PC-9 (cell line): ENCODE measurements at regions not wholly inside any gene's neighbourhood (a gene's known extent, or its start where the extent isn't known, plus 50 kb on each side); places are given as distances from the start of the nearest gene placed in this dataset.

ENCODE experiments used
- BruUV-seq: library from RNA; stranded (reverse); fragments of 400-500 nt; replicated peaks from 2 replicates; lab custom pipeline; 2021; lab: Mats Ljungman, UMichigan
- CTCF ChIA-PET: fragments of 300-600 bp; sonication (Branson Sonifier 250); formaldehyde crosslinking; loops from one replicate; lab custom pipeline; 2022; ENCODE audit warnings: antibody characterized with exemption; lab: Charles Lee
- POLR2A ChIA-PET: fragments of 300-600 bp; sonication (Branson Sonifier 250); formaldehyde crosslinking; loops from one replicate; lab custom pipeline; 2022; ENCODE audit warnings: antibody characterized with exemption; ENCODE audit not compliant: unreplicated experiment; lab: Charles Lee
- DNase-seq, 2 experiments: peaks; one replicate each; pipeline versions ENCODE4 v3.0.0 to v3.0.0-alpha.2; 2015 to 2022; ENCODE audit warnings: mixed read lengths in 1 of 2
- H2AFZ ChIP-seq: fragments of 200-600 bp; sonication (generic); 2 replicates; pipeline ENCODE4 v1.8.1; 2017; ENCODE audit warnings: antibody characterized with exemption
- H3F3A ChIP-seq: fragments of 200-600 bp; sonication (generic); 2 replicates; pipeline ENCODE4 v1.8.1; 2017; ENCODE audit warnings: antibody characterized with exemption, mild to moderate bottlenecking, low read depth; ENCODE audit not compliant: insufficient read depth
- H3K27ac ChIP-seq: fragments of 200-600 bp; sonication (generic); 2 replicates; pipeline ENCODE4 v1.6.1; 2016; ENCODE audit warnings: mixed run types
- H3K27me3 ChIP-seq: fragments of 200-600 bp; sonication (generic); 2 replicates; pipeline ENCODE4 v1.6.1; 2016; ENCODE audit warnings: low read depth, mixed run types; ENCODE audit not compliant: insufficient read depth
- H3K36me3 ChIP-seq: fragments of 200-600 bp; sonication (generic); 2 replicates; pipeline ENCODE4 v1.6.1; 2016; ENCODE audit warnings: low read depth, mixed run types
- H3K4me1 ChIP-seq: fragments of 200-600 bp; sonication (generic); replicated peaks from 2 replicates; pipeline ENCODE4 v1.6.1; 2016; ENCODE audit warnings: mixed run types; ENCODE audit not compliant: insufficient read depth
- H3K4me2 ChIP-seq: fragments of 200-600 bp; sonication (generic); 2 replicates; pipeline ENCODE4 v1.6.1; 2017; ENCODE audit warnings: mixed run types
- H3K4me3 ChIP-seq: fragments of 200-600 bp; sonication (generic); 2 replicates; pipeline ENCODE4 v1.6.1; 2016; ENCODE audit warnings: mixed run types
- H3K79me2 ChIP-seq: fragments of 200-600 bp; sonication (generic); 2 replicates; pipeline ENCODE4 v1.6.1; 2017; ENCODE audit warnings: low read depth, mixed run types
- H3K9me2 ChIP-seq: fragments of 200-600 bp; sonication (generic); 2 replicates; pipeline ENCODE4 v1.8.1; 2017; ENCODE audit warnings: mild to moderate bottlenecking; ENCODE audit not compliant: insufficient read depth
- H3K9me3 ChIP-seq: fragments of 200-600 bp; sonication (generic); 2 replicates; pipeline ENCODE4 v1.8.1; 2016; ENCODE audit warnings: low read depth; ENCODE audit not compliant: insufficient read depth
- H4K20me1 ChIP-seq: fragments of 200-600 bp; sonication (generic); 2 replicates; pipeline ENCODE4 v1.8.1; 2017; ENCODE audit not compliant: insufficient read depth
- CTCF ChIP-seq: fragments of 200-600 bp; sonication (generic); conservative IDR thresholded peaks from 2 replicates; pipeline ENCODE4 v1.6.1; 2017; ENCODE audit warnings: mixed run types, antibody characterized with exemption, mild to moderate bottlenecking, moderate library complexity
- EZH2 ChIP-seq: fragments of 200-600 bp; sonication (generic); IDR thresholded peaks from 2 replicates; pipeline ENCODE4 v1.8.0; 2017; ENCODE audit warnings: antibody characterized with exemption, low read depth
- intact Hi-C: fragments of 100-400 bp; cut with micrococcal nuclease; formaldehyde crosslinking; loops from one replicate; pipeline ENCODE4 v1.10.0; 2022; ENCODE audit not compliant: unreplicated experiment

DNA sequence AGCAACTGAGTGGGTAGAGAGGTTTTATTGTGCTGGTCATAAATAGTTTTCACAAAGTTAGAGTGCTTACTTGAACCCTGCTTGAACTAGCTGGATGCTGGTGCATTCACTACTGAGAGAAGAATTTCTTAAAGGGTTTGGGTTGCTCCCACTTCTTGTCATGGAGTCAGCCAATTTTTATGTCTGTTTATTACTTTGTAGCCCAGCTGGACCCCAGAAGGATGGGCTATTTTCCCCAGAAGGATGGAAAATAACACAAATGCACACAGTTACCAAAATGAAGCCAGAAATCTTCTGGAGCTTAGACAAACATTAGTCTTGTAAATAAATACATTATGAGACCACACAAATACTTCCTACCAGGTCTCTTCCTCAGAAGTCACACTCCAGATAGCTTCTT, 480.8 kb upstream of the TNC start:
- H3K79me2 ChIP-seq: no peaks in the 10 kb centered on the region
- DNase-seq: no peak
- no peak overlapping the region for H2AFZ ChIP-seq
- TF ChIP-seq CTCF (no peak), EZH2 (no peak)
- no peaks in the 10 kb centered on the region; the same call in 1 of the 2 replicates for H3K4me1 ChIP-seq
- no peaks in the 10 kb centered on the region for H4K20me1 ChIP-seq
- no peak overlapping the region for H3K27ac ChIP-seq
- ChIA-PET POLR2A (no interaction called here), CTCF (no interaction called here)
- no peaks in the 10 kb centered on the region for H3K27me3 ChIP-seq
- H3K4me2 ChIP-seq: no peak overlapping the region
- no peaks in the 10 kb centered on the region for H3K36me3 ChIP-seq
- H3K9me3 ChIP-seq: peaks cover 7% of the 10 kb centered on the region; the same call in 1 of the 2 replicates
- H3K9me2 ChIP-seq: no peaks in the 10 kb centered on the region
- intact Hi-C loops: loop anchor here (10.0 kb wide), 1 partner anchor 716 kb away; no protein-coding TSS in a partner anchor
- H3K4me3 ChIP-seq: no peak overlapping the region
- no TSS peak for BruUV-seq
- H3F3A ChIP-seq: no peaks in the 10 kb centered on the region

GRCh38 chr9:115599898-115600297, 481.9 kb upstream of the TNC start:
- H3K9me2 ChIP-seq: no peaks in the 10 kb centered on the region
- H3K4me2 ChIP-seq: no peak overlapping the region
- H3K9me3 ChIP-seq: peaks cover 12% of the 10 kb centered on the region; the same call in 1 of the 2 replicates
- BruUV-seq: no TSS peak
- intact Hi-C loops: loop anchor here (10.0 kb wide), 1 partner anchor 715 kb away; no protein-coding TSS in a partner anchor
- CTCF ChIA-PET: no interaction called here
- H3K27me3 ChIP-seq: no peaks in the 10 kb centered on the region
- H3F3A ChIP-seq: no peaks in the 10 kb centered on the region
- POLR2A ChIA-PET: no interaction called here
- no peaks in the 10 kb centered on the region for H3K36me3 ChIP-seq
- no peaks in the 10 kb centered on the region for H3K79me2 ChIP-seq
- H3K4me1 ChIP-seq: no peaks in the 10 kb centered on the region; the same call in 1 of the 2 replicates
- H4K20me1 ChIP-seq: no peaks in the 10 kb centered on the region
- TF ChIP-seq EZH2 (no peak), CTCF (no peak)
- no peak overlapping the region for H3K4me3 ChIP-seq
- no peak overlapping the region for H3K27ac ChIP-seq
- H2AFZ ChIP-seq: no peak overlapping the region
- no peak for DNase-seq

DNA sequence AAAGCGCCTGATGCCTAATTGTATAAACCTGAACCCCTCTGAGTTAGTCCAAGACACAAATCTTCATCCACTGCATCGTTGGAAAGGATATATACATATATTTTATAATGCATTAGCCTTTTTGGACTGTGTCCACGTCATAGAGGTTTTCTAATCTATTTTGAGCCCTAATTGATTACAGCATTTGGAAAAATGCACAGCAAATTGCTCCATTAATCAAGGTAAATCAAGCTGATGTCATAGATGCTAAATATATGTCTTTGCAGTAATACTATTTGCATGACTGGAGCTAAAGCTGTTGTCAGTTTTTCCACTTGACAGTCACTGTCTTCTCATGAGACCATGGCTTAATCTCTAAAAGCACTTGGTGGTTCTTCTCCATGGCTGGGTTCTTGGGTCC, 483.5 kb upstream of the TNC start:
- H3K4me1 ChIP-seq: no peaks in the 10 kb centered on the region; the same call in none of the 2 replicates
- TF ChIP-seq EZH2 (no peak), CTCF (no peak)
- H3K9me3 ChIP-seq: peaks cover 21% of the 10 kb centered on the region; the same call in 1 of the 2 replicates
- intact Hi-C loops: no loop called here
- ChIA-PET POLR2A (no interaction called here), CTCF (no interaction called here)
- H3K79me2 ChIP-seq: no peaks in the 10 kb centered on the region
- H3K9me2 ChIP-seq: no peaks in the 10 kb centered on the region
- H3K4me2 ChIP-seq: no peak overlapping the region
- no peaks in the 10 kb centered on the region for H3F3A ChIP-seq
- no TSS peak for BruUV-seq
- no peaks in the 10 kb centered on the region for H4K20me1 ChIP-seq
- no peak overlapping the region for H3K27ac ChIP-seq
- H3K36me3 ChIP-seq: no peaks in the 10 kb centered on the region
- no peak for DNase-seq
- H3K27me3 ChIP-seq: no peaks in the 10 kb centered on the region
- H2AFZ ChIP-seq: no peak overlapping the region
- no peak overlapping the region for H3K4me3 ChIP-seq
